ENCODE measurements at regions not wholly inside any gene's neighbourhood (a gene's known extent, or its start where the extent isn't known, plus 50 kb on each side); places are given as distances from the start of the nearest gene placed in this dataset.
A peak's percentile ranks its signal among the peaks of the same experiment; 100 is the strongest.
"Not testable (repeated sequence)": the region's sequence is repeated elsewhere in the genome, so short reads cannot be mapped to it uniquely, and the experiment has no call there.

- Histone ChIP-seq H3K4me3 (no peak overlapping the region), H3K27ac (no peak overlapping the region), H3K9me3 (no peaks in the 10 kb centered on the region), H3K27me3 (no peaks in the 10 kb centered on the region), H3K4me1 (peaks cover 3% of the 10 kb centered on the region), H3K36me3 (ENCODE audit: low read depth, missing control alignments) (no peaks in the 10 kb centered on the region)
- no peak for TF ChIP-seq CTCF (IDR thresholded peaks at IDR 0.05)
- no peak for TF ChIP-seq POLR2A (IDR thresholded peaks at IDR 0.05)
- WGBS, 2 donors = 89% methylated on average over 4 of the region's 4 CpGs
- no peak for DNase-seq
- intact Hi-C loops (cut with DNase I; ENCODE audit: low total_unique reads) = no loop called here
These were observed 66.3 kb upstream of the HABP2 start for GRCh38 chr10:113486531-113486930.

- Histone ChIP-seq H3K4me3 (no peak overlapping the region), H3K4me1 (peaks cover 4% of the 10 kb centered on the region), H3K27me3 (no peaks in the 10 kb centered on the region), H3K9me3 (no peaks in the 10 kb centered on the region), H3K27ac (no peak overlapping the region), H3K36me3 (ENCODE audit: low read depth, missing control alignments) (no peaks in the 10 kb centered on the region)
- 89 to 93% methylated on average over 1 of the region's 1 CpG for WGBS, 2 donors
- no peak for TF ChIP-seq POLR2A (IDR thresholded peaks at IDR 0.05)
- TF ChIP-seq CTCF (IDR thresholded peaks at IDR 0.05) = no peak
- no peak for DNase-seq
- intact Hi-C loops (cut with DNase I; ENCODE audit: low total_unique reads) = no loop called here
These were observed 65.7 kb upstream of the HABP2 start for GRCh38 chr10:113487154-113487553.

GRCh38 chr10:113488186-113488585 is 64.7 kb upstream of the HABP2 start:
- peaks cover 10% of the 10 kb centered on the region for H3K4me1 ChIP-seq
- no peak overlapping the region for H3K27ac ChIP-seq
- intact Hi-C loops (cut with DNase I; ENCODE audit: low total_unique reads) = no loop called here
- no peaks in the 10 kb centered on the region for H3K27me3 ChIP-seq
- no peak overlapping the region for H3K4me3 ChIP-seq
- no peaks in the 10 kb centered on the region for H3K9me3 ChIP-seq
- no peak for DNase-seq
- H3K36me3 ChIP-seq (ENCODE audit: low read depth, missing control alignments) = no peaks in the 10 kb centered on the region
- TF ChIP-seq POLR2A (IDR thresholded peaks at IDR 0.05) = no peak
- TF ChIP-seq CTCF (IDR thresholded peaks at IDR 0.05) = no peak

- H3K4me3 ChIP-seq; H3K27me3 ChIP-seq; H3K9me3 ChIP-seq; intact Hi-C loops (cut with DNase I; ENCODE audit: low total_unique reads); H3K36me3 ChIP-seq (ENCODE audit: low read depth, missing control alignments); H3K27ac ChIP-seq; DNase-seq: not testable (repeated sequence)
- peaks cover 16% of the 10 kb centered on the region for H3K4me1 ChIP-seq
- WGBS, 2 donors = 80 to 81% methylated on average over 2 of the region's 2 CpGs
These were observed 63.3 kb upstream of the HABP2 start for GRCh38 chr10:113489522-113489921.

GRCh38 chr10:113491967-113492565 is 60.8 kb upstream of the HABP2 start:
- no peaks in the 10 kb centered on the region for H3K9me3 ChIP-seq
- H3K4me3 ChIP-seq = no peak overlapping the region
- intact Hi-C loops (cut with DNase I; ENCODE audit: low total_unique reads) = no loop called here
- H3K4me1 ChIP-seq = peaks cover 31% of the 10 kb centered on the region
- no peaks in the 10 kb centered on the region for H3K27me3 ChIP-seq
- WGBS, 2 donors = 36 to 37% methylated on average over 3 of the region's 3 CpGs
- H3K36me3 ChIP-seq (ENCODE audit: low read depth, missing control alignments) = no peaks in the 10 kb centered on the region
- DNase-seq = no peak
- TF ChIP-seq CTCF (IDR thresholded peaks at IDR 0.05) = no peak
- TF ChIP-seq POLR2A (IDR thresholded peaks at IDR 0.05) = no peak
- H3K27ac ChIP-seq = peak overlapping the region; percentile 11 to 45
